Body of pancreas (tissue), 4 donors: ENCODE measurements at regions not wholly inside any gene's neighbourhood (a gene's known extent, or its start where the extent isn't known, plus 50 kb on each side); places are given as distances from the start of the nearest gene placed in this dataset.

ENCODE experiments used
- ATAC-seq: fragments of 150-250 bp; one replicate; pipeline ENCODE4 v1.9.1; 2016
- DNase-seq, 4 donors: peaks; one replicate each; pipeline ENCODE4 v3.0.0-alpha.2; 2019
- H3K27ac ChIP-seq, 4 donors: fragments of 200-600 bp; sonication (generic); 1 replicate in 3 of 4; 2 replicates in 1 of 4; pipeline versions ENCODE4 v1.5.1 to v1.6.1; 2016 to 2019; ENCODE audit warnings: mild to moderate bottlenecking in 1 of 4, mixed read lengths in 1 of 4, moderate library complexity in 1 of 4
- H3K27me3 ChIP-seq, 2 donors: fragments of 200-600 bp; sonication (generic); one replicate each; pipeline ENCODE4 v1.6.0; 2016; ENCODE audit warnings: mild to moderate bottlenecking in 1 of 2
- H3K36me3 ChIP-seq, 2 donors: fragments of 200-600 bp; sonication (generic); replicated peaks in 1 of 2; 2 replicates each; pipeline ENCODE4 v1.5.1; 2016; ENCODE audit warnings: low read depth in 2 of 2; ENCODE audit not compliant: insufficient read depth in 1 of 2
- H3K4me1 ChIP-seq: fragments of 200-600 bp; sonication (generic); one replicate; pipeline ENCODE4 v1.6.0; 2016
- H3K4me3 ChIP-seq, 2 donors: fragments of 200-600 bp; sonication (generic); 1 replicate in 1 of 2; 2 replicates in 1 of 2; pipeline ENCODE4 v1.5.1; 2016 to 2019
- H3K9me3 ChIP-seq, 3 donors: fragments of 200-600 bp; sonication (generic); 1 replicate in 2 of 3; 2 replicates in 1 of 3; pipeline ENCODE4 v1.5.1; 2016
- POLR2A ChIP-seq, 3 donors: fragments of 450-650 bp; IDR thresholded peaks; one replicate each; pipeline ENCODE4 v1.6.1; 2016; ENCODE audit warnings: antibody characterized with exemption in 3 of 3, mild to moderate bottlenecking in 2 of 3
- WGBS, 2 donors: methylation state at CpG; one replicate each; pipeline ENCODE4 v1.1.5; 2017; 5-methylcytosine and 5-hydroxymethylcytosine counted together
- intact Hi-C: fragments of 100-400 bp; cut with DNase I; formaldehyde crosslinking; loops from one replicate; pipeline ENCODE4 v1.15.1; 2023
- TF ChIP-seq, protein P1 (sequence below), 7 experiments: fragments of 450-650 bp in 4 of 7; fragments of 200-600 bp in 3 of 7; sonication (generic) in 3 of 7; IDR thresholded peaks; one replicate each; pipeline ENCODE4 v1.5.1; 2016 to 2019; ENCODE audit warnings: antibody characterized with exemption in 7 of 7

DNA sequence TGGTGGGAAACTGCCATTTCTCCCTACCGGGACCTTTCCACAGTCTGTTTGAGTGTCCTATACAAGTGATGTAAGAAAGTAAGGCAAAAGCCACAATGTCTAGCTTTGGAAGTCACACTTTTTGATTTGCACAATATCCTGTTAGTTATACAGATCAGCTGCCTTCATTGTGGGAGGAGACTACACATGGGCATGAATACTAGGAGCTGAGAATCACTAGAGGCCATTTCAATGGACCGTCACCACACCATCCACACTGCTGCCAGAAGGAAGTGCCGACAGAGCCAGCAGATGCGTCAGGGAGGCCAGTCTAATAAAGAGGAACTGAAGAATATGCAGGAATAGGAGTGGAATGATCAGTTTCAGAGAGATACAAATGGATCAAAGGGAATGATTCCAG is 65.8 kb downstream of the SCN11A start:
- Histone ChIP-seq H3K9me3 (no peaks in the 10 kb centered on the region), H3K27ac (no peak overlapping the region), H3K4me3 (no peak overlapping the region), H3K4me1 (no peaks in the 10 kb centered on the region), H3K27me3 (no peaks in the 10 kb centered on the region), H3K36me3 (no peaks in the 10 kb centered on the region)
- WGBS, 2 donors = 71 to 76% methylated on average over 4 of the region's 4 CpGs
- DNase-seq (no peak), ATAC-seq (no peak)
- intact Hi-C loops = no loop called here
- TF ChIP-seq, protein P1, sequence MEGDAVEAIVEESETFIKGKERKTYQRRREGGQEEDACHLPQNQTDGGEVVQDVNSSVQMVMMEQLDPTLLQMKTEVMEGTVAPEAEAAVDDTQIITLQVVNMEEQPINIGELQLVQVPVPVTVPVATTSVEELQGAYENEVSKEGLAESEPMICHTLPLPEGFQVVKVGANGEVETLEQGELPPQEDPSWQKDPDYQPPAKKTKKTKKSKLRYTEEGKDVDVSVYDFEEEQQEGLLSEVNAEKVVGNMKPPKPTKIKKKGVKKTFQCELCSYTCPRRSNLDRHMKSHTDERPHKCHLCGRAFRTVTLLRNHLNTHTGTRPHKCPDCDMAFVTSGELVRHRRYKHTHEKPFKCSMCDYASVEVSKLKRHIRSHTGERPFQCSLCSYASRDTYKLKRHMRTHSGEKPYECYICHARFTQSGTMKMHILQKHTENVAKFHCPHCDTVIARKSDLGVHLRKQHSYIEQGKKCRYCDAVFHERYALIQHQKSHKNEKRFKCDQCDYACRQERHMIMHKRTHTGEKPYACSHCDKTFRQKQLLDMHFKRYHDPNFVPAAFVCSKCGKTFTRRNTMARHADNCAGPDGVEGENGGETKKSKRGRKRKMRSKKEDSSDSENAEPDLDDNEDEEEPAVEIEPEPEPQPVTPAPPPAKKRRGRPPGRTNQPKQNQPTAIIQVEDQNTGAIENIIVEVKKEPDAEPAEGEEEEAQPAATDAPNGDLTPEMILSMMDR (IDR thresholded peaks at IDR 0.05) = no peak

GRCh38 chr3:38985581-38985980 is 66.2 kb downstream of the SCN11A start:
- H3K9me3 ChIP-seq = no peaks in the 10 kb centered on the region
- H3K4me3 ChIP-seq = no peak overlapping the region
- TF ChIP-seq POLR2A (IDR thresholded peaks at IDR 0.05) = no peak
- no peaks in the 10 kb centered on the region for H3K27me3 ChIP-seq
- intact Hi-C loops = no loop called here
- no peaks in the 10 kb centered on the region for H3K4me1 ChIP-seq
- DNase-seq (no peak), ATAC-seq (no peak)
- H3K36me3 ChIP-seq = no peaks in the 10 kb centered on the region
- H3K27ac ChIP-seq = no peak overlapping the region

- intact Hi-C loops = no loop called here
- TF ChIP-seq POLR2A (IDR thresholded peaks at IDR 0.05) = no peak
- TF ChIP-seq, protein P1 (IDR thresholded peaks at IDR 0.05) = no peak
- no peak for ATAC-seq
- Histone ChIP-seq H3K36me3 (no peaks in the 10 kb centered on the region), H3K4me1 (no peaks in the 10 kb centered on the region), H3K27ac (no peak overlapping the region), H3K4me3 (no peak overlapping the region), H3K9me3 (no peaks in the 10 kb centered on the region), H3K27me3 (no peaks in the 10 kb centered on the region)
- DNase-seq = no peak
- WGBS, 2 donors = 72 to 75% methylated on average over 7 of the region's 7 CpGs
These were observed 67.0 kb downstream of the SCN11A start for GRCh38 chr3:38984731-38985130.

DNA sequence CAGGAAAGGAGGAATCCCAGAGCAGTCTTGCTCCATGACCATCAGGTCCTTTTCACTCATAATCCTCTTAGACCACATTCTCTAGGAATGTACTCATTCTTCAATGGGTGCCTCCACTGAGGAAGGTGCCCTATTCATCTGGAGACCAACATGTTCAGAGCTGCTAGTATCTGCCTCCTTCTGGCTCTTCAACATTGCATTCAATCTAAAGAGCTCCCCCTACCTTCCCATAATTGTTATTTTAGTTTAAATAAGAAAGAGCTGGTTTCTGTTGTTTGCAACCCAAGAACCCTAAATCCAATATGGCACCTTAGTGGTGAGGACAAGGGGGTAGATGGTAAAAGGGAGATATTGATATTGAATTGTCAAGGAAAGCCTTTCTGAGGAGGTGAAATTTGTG is 67.6 kb downstream of the SCN11A start:
- Histone ChIP-seq H3K27ac (no peak overlapping the region), H3K36me3 (no peaks in the 10 kb centered on the region), H3K4me3 (no peak overlapping the region), H3K9me3 (no peaks in the 10 kb centered on the region), H3K27me3 (no peaks in the 10 kb centered on the region), H3K4me1 (no peaks in the 10 kb centered on the region)
- intact Hi-C loops = no loop called here
- TF ChIP-seq, protein P1 (IDR thresholded peaks at IDR 0.05) = no peak
- TF ChIP-seq POLR2A (IDR thresholded peaks at IDR 0.05) = no peak
- DNase-seq = no peak
- no peak for ATAC-seq

DNA sequence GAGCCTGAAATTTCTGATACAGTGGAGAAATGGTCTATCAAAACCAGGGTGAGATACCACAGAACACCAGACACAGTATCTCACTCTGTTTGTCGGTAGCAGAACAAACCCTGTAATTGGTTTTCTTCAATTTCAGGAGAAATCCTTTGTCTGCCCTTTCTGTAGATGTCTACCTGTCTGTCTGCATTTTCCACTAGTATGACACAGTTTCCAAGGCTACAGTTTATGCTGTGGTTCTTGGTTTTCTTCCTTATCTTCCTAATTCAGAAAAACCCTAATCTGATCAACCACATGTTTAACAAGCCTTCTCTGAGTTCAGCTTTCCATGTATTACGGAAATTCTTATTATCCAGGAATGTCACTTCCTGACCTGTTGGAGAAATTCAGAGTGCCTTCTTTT is 70.8 kb downstream of the SCN11A start:
- TF ChIP-seq, protein P1 (IDR thresholded peaks at IDR 0.05) = no peak
- no peak for TF ChIP-seq POLR2A (IDR thresholded peaks at IDR 0.05)
- WGBS, 2 donors = 69 to 80% methylated on average over 2 of the region's 2 CpGs
- H3K27ac ChIP-seq = no peak overlapping the region
- no peak for ATAC-seq
- H3K27me3 ChIP-seq = no peaks in the 10 kb centered on the region
- H3K4me1 ChIP-seq = no peaks in the 10 kb centered on the region
- DNase-seq = no peak
- no peaks in the 10 kb centered on the region for H3K36me3 ChIP-seq
- intact Hi-C loops = no loop called here
- no peaks in the 10 kb centered on the region for H3K9me3 ChIP-seq
- H3K4me3 ChIP-seq = no peak overlapping the region
